ENCODE measurements at regions not wholly inside any gene's neighbourhood (a gene's known extent, or its start where the extent isn't known, plus 50 kb on each side); places are given as distances from the start of the nearest gene placed in this dataset.

GRCh38 chr5:106376522-106376921, 1294.2 kb downstream of the EFNA5 start:
- Histone ChIP-seq H3K9me3 (ENCODE audit: control extremely low read depth in 1 of 3, control insufficient read depth in 2 of 3, insufficient read depth in 1 of 3, low read length in 2 of 3) (no peaks in the 10 kb centered on the region), H3K4me1 (ENCODE audit: control insufficient read depth in 2 of 2, insufficient read depth in 2 of 2, low read length in 2 of 2) (no peaks in the 10 kb centered on the region), H3K79me2 (ENCODE audit: control insufficient read depth, insufficient read depth, low read length) (no peaks in the 10 kb centered on the region), H3K4me2 (replicated peaks; ENCODE audit: low read depth, low read length, poor library complexity, severe bottlenecking) (no peak overlapping the region), H3K9ac (ENCODE audit: low read length) (no peak overlapping the region), H3K27ac (ENCODE audit: low read length in 2 of 2) (no peak overlapping the region), H3K36me3 (replicated peaks in 1 of 2; ENCODE audit: control extremely low read depth in 1 of 2, control insufficient read depth in 1 of 2, extremely low read depth in 1 of 2, insufficient read depth in 2 of 2, low read length in 1 of 2) (no peaks in the 10 kb centered on the region), H3K27me3 (replicated peaks in 1 of 4; ENCODE audit: control extremely low read depth in 1 of 4, control insufficient read depth in 3 of 4, insufficient read depth in 4 of 4, low read length in 3 of 4) (no peaks in the 10 kb centered on the region), H4K20me1 (ENCODE audit: control insufficient read depth, insufficient read depth, low read length, poor library complexity, severe bottlenecking) (no peaks in the 10 kb centered on the region), H2AFZ (ENCODE audit: insufficient read depth, low read depth, low read length, poor library complexity, severe bottlenecking) (no peak overlapping the region), H3K4me3 (ENCODE audit: control extremely low read depth in 1 of 5, extremely low read depth in 1 of 5, insufficient read depth in 1 of 5, low read depth in 2 of 5, low read length in 4 of 5) (no peak overlapping the region)
- WGBS (ENCODE audit: insufficient coverage) = no CpG with 5 or more reads among the region's 1 CpG
- Mint-ChIP-seq H3K4me1 (no peaks in the 10 kb centered on the region), H3K4me3 (no peak overlapping the region), H3K27ac (no peak overlapping the region), H3K27me3 (no peaks in the 10 kb centered on the region), H3K9me3 (ENCODE audit: insufficient read depth) (no peaks in the 10 kb centered on the region)
- POLR2A ChIA-PET = no interaction called here
- ATAC-seq (ENCODE audit: low read depth) (no peak), DNase-seq (no peak)
- intact Hi-C loops (cut with micrococcal nuclease) = no loop called here
- CTCF ChIA-PET = no interaction called here
- no peak for TF ChIP-seq EZH2 (IDR thresholded peaks at IDR 0.05; ENCODE audit: borderline replicate concordance, insufficient read depth, low read depth, low read length, poor library complexity, severe bottlenecking)
- no peak for TF ChIP-seq CTCF (IDR thresholded peaks at IDR 0.05)

- H3K4me2 ChIP-seq (replicated peaks; ENCODE audit: low read depth, low read length, poor library complexity, severe bottlenecking) = no peak overlapping the region
- Mint-ChIP-seq H3K4me1 (no peaks in the 10 kb centered on the region), H3K27me3 (no peaks in the 10 kb centered on the region), H3K9me3 (ENCODE audit: insufficient read depth) (no peaks in the 10 kb centered on the region), H3K4me3 (no peak overlapping the region), H3K27ac (no peak overlapping the region)
- no peak overlapping the region for H3K27ac ChIP-seq (ENCODE audit: low read length in 2 of 2)
- H3K9me3 ChIP-seq (ENCODE audit: control extremely low read depth in 1 of 3, control insufficient read depth in 2 of 3, insufficient read depth in 1 of 3, low read length in 2 of 3) = no peaks in the 10 kb centered on the region
- H3K4me3 ChIP-seq (ENCODE audit: control extremely low read depth in 1 of 5, extremely low read depth in 1 of 5, insufficient read depth in 1 of 5, low read depth in 2 of 5, low read length in 4 of 5) = no peak overlapping the region
- ChIA-PET POLR2A (no interaction called here), CTCF (no interaction called here)
- H3K27me3 ChIP-seq (replicated peaks in 1 of 4; ENCODE audit: control extremely low read depth in 1 of 4, control insufficient read depth in 3 of 4, insufficient read depth in 4 of 4, low read length in 3 of 4) = no peaks in the 10 kb centered on the region
- H2AFZ ChIP-seq (ENCODE audit: insufficient read depth, low read depth, low read length, poor library complexity, severe bottlenecking) = no peak overlapping the region
- H3K79me2 ChIP-seq (ENCODE audit: control insufficient read depth, insufficient read depth, low read length) = no peaks in the 10 kb centered on the region
- intact Hi-C loops (cut with micrococcal nuclease) = no loop called here
- H3K4me1 ChIP-seq (ENCODE audit: control insufficient read depth in 2 of 2, insufficient read depth in 2 of 2, low read length in 2 of 2) = no peaks in the 10 kb centered on the region
- no peak overlapping the region for H3K9ac ChIP-seq (ENCODE audit: low read length)
- no peaks in the 10 kb centered on the region for H4K20me1 ChIP-seq (ENCODE audit: control insufficient read depth, insufficient read depth, low read length, poor library complexity, severe bottlenecking)
- ATAC-seq (ENCODE audit: low read depth) = no peak
- TF ChIP-seq CTCF (IDR thresholded peaks at IDR 0.05) = no peak
- no peak for TF ChIP-seq EZH2 (IDR thresholded peaks at IDR 0.05; ENCODE audit: borderline replicate concordance, insufficient read depth, low read depth, low read length, poor library complexity, severe bottlenecking)
- no peaks in the 10 kb centered on the region for H3K36me3 ChIP-seq (replicated peaks in 1 of 2; ENCODE audit: control extremely low read depth in 1 of 2, control insufficient read depth in 1 of 2, extremely low read depth in 1 of 2, insufficient read depth in 2 of 2, low read length in 1 of 2)
- DNase-seq = no peak
Measured at GRCh38 chr5:106374956-106375355, 1295.8 kb downstream of the EFNA5 start.
